Kidney (tissue), 13 donors: ENCODE measurements at regions not wholly inside any gene's neighbourhood (a gene's known extent, or its start where the extent isn't known, plus 50 kb on each side); places are given as distances from the start of the nearest gene placed in this dataset.

ENCODE experiments used
- DNase-seq, 5 donors: peaks; one replicate each; pipeline ENCODE4 v3.0.0-alpha.2; 2013 to 2020
- FAIRE-seq: peaks from 2 replicates; lab custom pipeline; 2012; peaks lifted over from hg19 to GRCh38; lab: Jason Lieb, UNC
- H3K27ac ChIP-seq, 2 donors: one replicate each; pipeline ENCODE4 v1.7.0; 2013; ENCODE audit warnings: low read depth in 2 of 2, low read length in 2 of 2, inconsistent platforms in 1 of 2
- H3K27me3 ChIP-seq: one replicate; pipeline ENCODE4 v1.7.1; 2013; ENCODE audit warnings: low read length, inconsistent platforms; ENCODE audit not compliant: control insufficient read depth, insufficient read depth
- H3K36me3 ChIP-seq, 3 donors: one replicate each; pipeline versions ENCODE4 v1.7.0 to v1.7.1; 2013; ENCODE audit warnings: low read length in 3 of 3, control low read depth in 1 of 3, inconsistent platforms in 1 of 3; ENCODE audit not compliant: insufficient read depth in 3 of 3, control insufficient read depth in 2 of 3
- H3K4me1 ChIP-seq, 3 donors: one replicate each; pipeline versions ENCODE4 v1.7.0 to v1.7.1; 2013; ENCODE audit warnings: low read length in 3 of 3, inconsistent platforms in 1 of 3, low read depth in 1 of 3; ENCODE audit not compliant: control insufficient read depth in 2 of 3, insufficient read depth in 2 of 3
- H3K4me3 ChIP-seq, 3 donors: one replicate each; pipeline versions ENCODE4 v1.7.0 to v1.8.1; 2013; ENCODE audit warnings: low read length in 3 of 3, control low read depth in 1 of 3, inconsistent platforms in 1 of 3
- H3K9ac ChIP-seq, 3 donors: one replicate each; pipeline versions ENCODE4 v1.7.0 to v1.7.1; 2013; ENCODE audit warnings: low read length in 3 of 3, control low read depth in 1 of 3, inconsistent platforms in 1 of 3
- H3K9me3 ChIP-seq, 3 donors: one replicate each; pipeline versions ENCODE4 v1.7.0 to v1.7.1; 2013; ENCODE audit warnings: low read length in 3 of 3, control low read depth in 1 of 3, inconsistent platforms in 1 of 3; ENCODE audit not compliant: control insufficient read depth in 2 of 3, insufficient read depth in 1 of 3
- CTCF ChIP-seq: IDR thresholded peaks from 3 replicates; pipeline ENCODE4 v1.5.1; 2012; ENCODE audit warnings: mild to moderate bottlenecking, moderate library complexity, borderline replicate concordance; ENCODE audit not compliant: insufficient read depth; ENCODE audit errors: extremely low read depth
- intact Hi-C: fragments of 100-400 bp; cut with DNase I; formaldehyde crosslinking; loops from one replicate; pipeline ENCODE4 v1.11.1; 2022
- donor health status: control.
- donor health status: control.
- donor health status: control.
- donor health status: control.
- donor health status: control.
- donor health status: DM: yes; HTN: yes; CAD: no.
- donor health status: Normal renal cell carcinoma (clear cell type).

GRCh38 chr5:126263591-126264184 is 159.5 kb upstream of the GRAMD2B start:
- Histone ChIP-seq H3K4me1 (no peaks in the 10 kb centered on the region), H3K4me3 (no peak overlapping the region), H3K27me3 (no peaks in the 10 kb centered on the region), H3K9ac (no peak overlapping the region), H3K9me3 (no peaks in the 10 kb centered on the region), H3K27ac (no peak overlapping the region), H3K36me3 (no peaks in the 10 kb centered on the region)
- no peak for DNase-seq
- intact Hi-C loops, result no loop called here
- FAIRE-seq, result no peak
- TF ChIP-seq CTCF, result no peak

- intact Hi-C loops, result no loop called here
- DNase-seq, result no peak
Measured at GRCh38 chr5:126265917-126266316, 157.3 kb upstream of the GRAMD2B start.

GRCh38 chr5:126267438-126267837 is 155.8 kb upstream of the GRAMD2B start:
- no peaks in the 10 kb centered on the region for H3K36me3 ChIP-seq
- intact Hi-C loops, result no loop called here
- no peak for TF ChIP-seq CTCF
- no peak overlapping the region for H3K9ac ChIP-seq
- H3K9me3 ChIP-seq, result no peaks in the 10 kb centered on the region
- no peak for FAIRE-seq
- no peaks in the 10 kb centered on the region for H3K27me3 ChIP-seq
- DNase-seq, result no peak
- H3K27ac ChIP-seq, result no peak overlapping the region
- H3K4me3 ChIP-seq, result no peak overlapping the region
- no peaks in the 10 kb centered on the region for H3K4me1 ChIP-seq

More at GRCh38 chr5:126265917-126266316, 157.3 kb upstream of the GRAMD2B start:
- Histone ChIP-seq H3K4me3 (no peak overlapping the region), H3K9me3 (no peaks in the 10 kb centered on the region), H3K27ac (no peak overlapping the region), H3K36me3 (no peaks in the 10 kb centered on the region), H3K9ac (no peak overlapping the region), H3K4me1 (no peaks in the 10 kb centered on the region), H3K27me3 (no peaks in the 10 kb centered on the region)
- no peak for TF ChIP-seq CTCF
- FAIRE-seq, result no peak

- H3K4me3 ChIP-seq, result no peak overlapping the region
- DNase-seq, result no peak
- H3K4me1 ChIP-seq, result no peaks in the 10 kb centered on the region
- H3K9me3 ChIP-seq, result peaks cover 0 to 3% (median 0%) of the 10 kb centered on the region in 3 donors
- no peak overlapping the region for H3K9ac ChIP-seq
- intact Hi-C loops, result no loop called here
- H3K36me3 ChIP-seq, result no peaks in the 10 kb centered on the region
- no peak for FAIRE-seq
- TF ChIP-seq CTCF, result no peak
- H3K27me3 ChIP-seq, result no peaks in the 10 kb centered on the region
- no peak overlapping the region for H3K27ac ChIP-seq
Measured at GRCh38 chr5:126268697-126269315, 154.4 kb upstream of the GRAMD2B start.
